ENCODE measurements at regions not wholly inside any gene's neighbourhood (a gene's known extent, or its start where the extent isn't known, plus 50 kb on each side); places are given as distances from the start of the nearest gene placed in this dataset.
"Not testable (repeated sequence)": the region's sequence is repeated elsewhere in the genome, so short reads cannot be mapped to it uniquely, and the experiment has no call there.

GRCh38 chr7:17109020-17109419, 189.4 kb upstream of the AHR start:
- H3K36me3 Mint-ChIP-seq (ENCODE audit: insufficient read depth, unreplicated experiment): no peaks in the 10 kb centered on the region
- no peaks in the 10 kb centered on the region for H3K4me1 Mint-ChIP-seq (ENCODE audit: low read depth, unreplicated experiment)
- DNase-seq: no peak
- no TSS peak for BruUV-seq (replicated peaks)
- Histone ChIP-seq H3K27me3 (replicated peaks; ENCODE audit: control insufficient read depth, insufficient read depth, low read length) (no peaks in the 10 kb centered on the region), H3K36me3 (ENCODE audit: control insufficient read depth, insufficient read depth, low read length) (no peaks in the 10 kb centered on the region), H3K4me1 (peaks cover 9% of the 10 kb centered on the region; the same call in 1 of the 2 replicates), H3K9me3 (no peaks in the 10 kb centered on the region), H3K4me3 (ENCODE audit: low read depth, low read length) (no peak overlapping the region)
- intact Hi-C loops (cut with micrococcal nuclease; ENCODE audit: unreplicated experiment): no loop called here
- no peak overlapping the region for H3K27ac Mint-ChIP-seq (ENCODE audit: unreplicated experiment)
- TF ChIP-seq CTCF (IDR thresholded peaks at IDR 0.05; ENCODE audit: insufficient read depth in 1 of 2, low read depth in 1 of 2, low read length in 1 of 2, severe bottlenecking in 1 of 2, unreplicated experiment in 1 of 2): no peak
- no peak overlapping the region for H3K4me3 Mint-ChIP-seq (ENCODE audit: unreplicated experiment)
- H3K27me3 Mint-ChIP-seq (ENCODE audit: insufficient read depth, unreplicated experiment): no peaks in the 10 kb centered on the region
- CTCF ChIA-PET: no interaction called here
- H3K9me3 Mint-ChIP-seq (ENCODE audit: unreplicated experiment): no peaks in the 10 kb centered on the region
- POLR2A ChIA-PET: interaction anchor here (0.5 kb wide), 1 partner anchor 189 kb away, joined by 3 read pairs; the partner anchor contains the start of gene AHR

GRCh38 chr7:17113770-17114169, 184.7 kb upstream of the AHR start:
- H3K4me1 Mint-ChIP-seq (ENCODE audit: low read depth, unreplicated experiment); H3K9me3 Mint-ChIP-seq (ENCODE audit: unreplicated experiment); H3K36me3 ChIP-seq (ENCODE audit: control insufficient read depth, insufficient read depth, low read length); intact Hi-C loops (cut with micrococcal nuclease; ENCODE audit: unreplicated experiment); H3K36me3 Mint-ChIP-seq (ENCODE audit: insufficient read depth, unreplicated experiment); CTCF ChIA-PET; BruUV-seq (replicated peaks); H3K9me3 ChIP-seq; H3K27me3 Mint-ChIP-seq (ENCODE audit: insufficient read depth, unreplicated experiment); H3K4me1 ChIP-seq; H3K4me3 Mint-ChIP-seq (ENCODE audit: unreplicated experiment); H3K27ac Mint-ChIP-seq (ENCODE audit: unreplicated experiment); POLR2A ChIA-PET; H3K4me3 ChIP-seq (ENCODE audit: low read depth, low read length); H3K27me3 ChIP-seq (replicated peaks; ENCODE audit: control insufficient read depth, insufficient read depth, low read length); DNase-seq: not testable (repeated sequence)

- CTCF ChIA-PET: no interaction called here
- POLR2A ChIA-PET: no interaction called here
- no peaks in the 10 kb centered on the region for H3K36me3 ChIP-seq (ENCODE audit: control insufficient read depth, insufficient read depth, low read length)
- no peaks in the 10 kb centered on the region for H3K4me1 ChIP-seq
- no peak overlapping the region for H3K4me3 ChIP-seq (ENCODE audit: low read depth, low read length)
- no peak overlapping the region for H3K4me3 Mint-ChIP-seq (ENCODE audit: unreplicated experiment)
- no peaks in the 10 kb centered on the region for H3K36me3 Mint-ChIP-seq (ENCODE audit: insufficient read depth, unreplicated experiment)
- H3K27me3 Mint-ChIP-seq (ENCODE audit: insufficient read depth, unreplicated experiment): no peaks in the 10 kb centered on the region
- DNase-seq: no peak
- no peaks in the 10 kb centered on the region for H3K9me3 Mint-ChIP-seq (ENCODE audit: unreplicated experiment)
- TF ChIP-seq CTCF (IDR thresholded peaks at IDR 0.05; ENCODE audit: insufficient read depth in 1 of 2, low read depth in 1 of 2, low read length in 1 of 2, severe bottlenecking in 1 of 2, unreplicated experiment in 1 of 2): no peak
- H3K27me3 ChIP-seq (replicated peaks; ENCODE audit: control insufficient read depth, insufficient read depth, low read length): no peaks in the 10 kb centered on the region
- H3K27ac Mint-ChIP-seq (ENCODE audit: unreplicated experiment): no peak overlapping the region
- H3K4me1 Mint-ChIP-seq (ENCODE audit: low read depth, unreplicated experiment): no peaks in the 10 kb centered on the region
- BruUV-seq (replicated peaks): no TSS peak
- H3K9me3 ChIP-seq: no peaks in the 10 kb centered on the region
- intact Hi-C loops (cut with micrococcal nuclease; ENCODE audit: unreplicated experiment): no loop called here
Observed at GRCh38 chr7:17118412-17118811, 180.0 kb upstream of the AHR start.

GRCh38 chr7:17120756-17121155, 177.7 kb upstream of the AHR start:
- H3K27me3 Mint-ChIP-seq (ENCODE audit: insufficient read depth, unreplicated experiment): no peaks in the 10 kb centered on the region
- ChIA-PET CTCF (no interaction called here), POLR2A (interaction anchor here (0.7 kb wide), 1 partner anchor 261 kb away, joined by 5 read pairs; no protein-coding TSS in a partner anchor)
- DNase-seq: no peak
- H3K36me3 ChIP-seq (ENCODE audit: control insufficient read depth, insufficient read depth, low read length): no peaks in the 10 kb centered on the region
- intact Hi-C loops (cut with micrococcal nuclease; ENCODE audit: unreplicated experiment): no loop called here
- TF ChIP-seq CTCF (IDR thresholded peaks at IDR 0.05; ENCODE audit: insufficient read depth in 1 of 2, low read depth in 1 of 2, low read length in 1 of 2, severe bottlenecking in 1 of 2, unreplicated experiment in 1 of 2): no peak
- no peaks in the 10 kb centered on the region for H3K4me1 Mint-ChIP-seq (ENCODE audit: low read depth, unreplicated experiment)
- no peak overlapping the region for H3K4me3 ChIP-seq (ENCODE audit: low read depth, low read length)
- H3K4me3 Mint-ChIP-seq (ENCODE audit: unreplicated experiment): no peak overlapping the region
- no peaks in the 10 kb centered on the region for H3K27me3 ChIP-seq (replicated peaks; ENCODE audit: control insufficient read depth, insufficient read depth, low read length)
- no peaks in the 10 kb centered on the region for H3K36me3 Mint-ChIP-seq (ENCODE audit: insufficient read depth, unreplicated experiment)
- no peaks in the 10 kb centered on the region for H3K4me1 ChIP-seq
- no peaks in the 10 kb centered on the region for H3K9me3 ChIP-seq
- no peak overlapping the region for H3K27ac Mint-ChIP-seq (ENCODE audit: unreplicated experiment)
- no TSS peak for BruUV-seq (replicated peaks)
- no peaks in the 10 kb centered on the region for H3K9me3 Mint-ChIP-seq (ENCODE audit: unreplicated experiment)
